NCI-H146 treated with DMSO at 0.1 percent for 48 hours (cell line): ENCODE measurements at regions not wholly inside any gene's neighbourhood (a gene's known extent, or its start where the extent isn't known, plus 50 kb on each side); places are given as distances from the start of the nearest gene placed in this dataset.
"Not testable (repeated sequence)": the region's sequence is repeated elsewhere in the genome, so short reads cannot be mapped to it uniquely, and the experiment has no call there.

ENCODE experiments used
- DNase-seq: peaks from one replicate; lab custom pipeline; 2025; ENCODE audit not compliant: unreplicated experiment; lab: John Stamatoyannopoulos, UW

DNA sequence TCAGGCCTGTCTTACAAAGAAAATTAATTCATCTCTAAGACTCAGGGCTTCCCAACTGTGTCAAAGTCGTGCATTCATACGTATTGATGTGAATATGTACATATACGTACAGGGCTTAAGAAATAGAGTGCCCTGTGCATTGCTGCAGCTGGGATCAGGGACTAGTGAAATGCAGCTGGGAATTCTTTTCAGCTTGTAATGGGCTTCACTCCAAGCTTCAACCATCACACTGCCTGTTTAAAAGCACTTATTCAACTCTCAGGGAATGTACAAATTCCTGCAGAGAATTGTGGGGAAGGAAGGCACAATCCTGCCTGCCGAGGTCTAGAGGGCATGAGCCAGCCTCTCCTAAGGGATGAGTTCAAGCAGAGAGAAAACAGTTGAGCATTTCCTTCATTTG is 59.6 kb upstream of the MAN2A1 start:
- DNase-seq, result no peak

DNA sequence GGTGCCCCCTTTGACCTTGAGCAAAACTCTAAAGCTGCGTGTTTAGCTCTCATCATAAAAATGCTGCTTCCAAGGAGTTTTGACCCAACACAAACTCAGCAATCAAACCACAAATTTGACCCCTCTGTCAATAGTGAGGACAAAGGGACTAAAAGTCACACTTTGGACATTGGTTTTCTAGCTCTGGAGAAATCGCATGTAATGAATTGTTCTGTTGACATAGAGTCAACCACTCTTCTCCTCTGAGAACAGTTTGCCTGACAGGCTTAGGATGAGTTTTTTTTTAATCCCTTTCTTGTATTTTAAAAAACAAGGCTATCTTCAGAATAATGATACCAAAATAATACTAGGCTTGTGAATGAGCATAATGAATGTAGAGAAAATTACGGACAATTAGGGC is 61.1 kb upstream of the MAN2A1 start:
- DNase-seq, result no peak

DNA sequence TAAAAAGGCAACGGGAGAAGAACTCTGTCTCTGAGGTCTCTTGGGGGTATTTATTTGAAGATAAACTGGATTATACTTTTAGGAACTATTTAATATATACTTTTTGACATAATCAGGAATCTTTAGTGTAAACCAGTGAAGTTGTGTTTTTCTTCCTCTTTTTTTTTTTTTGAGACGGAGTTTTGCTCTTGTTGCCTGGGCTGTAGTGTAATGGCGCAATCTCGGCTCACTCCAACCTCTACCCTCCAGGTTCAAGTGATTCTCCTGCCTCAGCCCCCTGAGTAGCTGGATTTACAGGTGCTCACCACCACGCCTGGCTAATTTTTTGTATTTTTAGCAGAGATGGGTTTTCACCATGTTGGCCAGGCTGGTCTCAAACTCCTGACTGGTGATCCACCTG is 68.5 kb upstream of the MAN2A1 start:
- not testable (repeated sequence) for DNase-seq

DNA sequence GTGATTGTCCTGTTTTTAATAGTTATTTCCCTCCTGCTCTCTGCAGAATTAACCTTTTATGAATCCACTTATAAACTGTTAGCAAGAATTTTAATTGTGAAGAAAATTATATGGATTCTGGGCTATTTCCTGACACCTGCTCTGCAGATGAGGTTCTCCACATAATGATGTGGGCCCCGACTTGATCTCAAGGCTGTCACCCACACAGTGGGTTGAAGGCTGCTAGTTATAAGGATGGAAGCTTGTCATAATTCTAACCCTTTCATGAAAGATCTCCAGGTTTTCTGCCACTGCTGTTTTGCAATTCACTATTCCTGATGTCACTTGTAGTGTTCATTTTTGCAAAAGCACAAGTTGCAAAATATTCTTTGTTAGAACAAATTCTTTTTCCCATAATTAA is 69.1 kb upstream of the MAN2A1 start:
- DNase-seq, result no peak

DNA sequence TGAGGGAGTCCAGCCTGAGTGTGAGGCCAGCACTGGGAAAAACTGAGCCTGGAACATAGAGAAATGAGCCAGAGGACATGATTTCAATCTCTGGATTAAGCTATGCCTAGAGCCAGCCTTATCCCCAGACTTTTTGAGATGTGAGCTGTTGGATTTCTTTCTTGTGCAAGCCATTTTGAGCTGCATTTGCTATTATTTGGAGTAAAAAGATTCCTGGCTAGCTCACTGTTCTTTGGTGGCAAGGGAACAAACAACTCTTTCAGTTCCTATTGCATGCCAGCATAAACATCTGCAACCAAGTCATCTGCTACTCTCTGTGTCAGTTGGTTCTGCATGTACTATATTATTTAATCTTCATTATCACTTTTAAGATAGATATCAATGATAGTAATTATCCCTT is 70.1 kb upstream of the MAN2A1 start:
- no peak for DNase-seq

DNA sequence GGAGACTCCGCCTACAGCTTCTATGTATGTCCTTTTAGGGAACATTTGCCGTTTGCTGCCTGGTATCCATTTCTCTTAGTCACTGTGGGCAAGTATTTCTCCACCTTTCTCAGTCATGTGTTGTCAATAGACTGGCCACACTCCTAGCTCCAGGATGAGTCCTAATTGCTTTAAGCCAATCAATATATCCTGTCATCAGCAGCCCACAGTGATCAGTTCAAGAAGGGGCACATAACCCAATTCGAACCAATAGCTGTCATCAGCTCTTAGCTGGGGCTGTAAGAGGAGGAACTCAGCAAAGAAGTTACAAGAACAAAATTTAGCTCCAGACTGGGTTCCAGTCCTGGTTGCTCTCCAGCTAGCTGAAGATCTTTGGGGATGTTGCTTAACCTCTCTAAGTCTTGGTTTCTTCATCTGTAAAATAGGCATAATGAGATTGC is 70.7 kb upstream of the MAN2A1 start:
- DNase-seq, result no peak

DNA sequence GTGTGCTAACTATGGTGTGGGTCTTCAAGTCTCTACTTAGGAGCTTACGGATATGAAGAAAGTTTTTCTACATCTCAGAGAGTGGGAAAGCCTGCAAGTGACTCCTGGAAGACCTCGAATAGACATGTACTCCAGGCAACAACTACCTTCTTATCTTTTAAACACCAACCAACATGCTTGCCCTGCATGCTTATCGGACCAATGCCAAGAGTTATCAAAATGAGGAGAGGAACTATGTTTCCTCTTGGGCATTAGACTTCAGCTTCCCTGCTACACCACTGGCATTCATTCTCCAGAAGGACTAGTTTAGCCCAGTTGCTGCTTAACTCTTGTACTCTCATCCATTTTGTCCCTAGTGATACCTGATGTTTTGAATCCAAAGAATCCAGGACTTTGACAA is 74.7 kb upstream of the MAN2A1 start:
- no peak for DNase-seq

DNA sequence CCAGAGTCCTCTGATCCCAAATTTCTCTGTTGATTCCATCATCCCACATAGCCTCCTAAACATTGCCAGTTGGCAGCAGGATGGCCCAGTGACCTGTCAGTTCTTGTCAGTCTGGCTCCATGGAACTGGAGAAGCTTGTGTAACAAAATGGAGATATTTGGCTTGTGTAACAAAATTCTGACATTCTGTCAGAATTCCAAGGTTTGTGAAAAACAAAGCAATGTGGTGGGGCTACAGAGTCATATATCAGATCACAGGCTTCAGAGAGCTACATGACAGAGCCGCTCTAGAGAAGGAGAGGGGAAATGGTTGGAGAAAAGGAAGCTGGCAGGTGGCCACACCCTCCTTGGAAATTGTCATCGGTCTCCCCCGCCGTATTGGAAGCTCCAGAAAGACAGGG is 75.4 kb upstream of the MAN2A1 start:
- no peak for DNase-seq

DNA sequence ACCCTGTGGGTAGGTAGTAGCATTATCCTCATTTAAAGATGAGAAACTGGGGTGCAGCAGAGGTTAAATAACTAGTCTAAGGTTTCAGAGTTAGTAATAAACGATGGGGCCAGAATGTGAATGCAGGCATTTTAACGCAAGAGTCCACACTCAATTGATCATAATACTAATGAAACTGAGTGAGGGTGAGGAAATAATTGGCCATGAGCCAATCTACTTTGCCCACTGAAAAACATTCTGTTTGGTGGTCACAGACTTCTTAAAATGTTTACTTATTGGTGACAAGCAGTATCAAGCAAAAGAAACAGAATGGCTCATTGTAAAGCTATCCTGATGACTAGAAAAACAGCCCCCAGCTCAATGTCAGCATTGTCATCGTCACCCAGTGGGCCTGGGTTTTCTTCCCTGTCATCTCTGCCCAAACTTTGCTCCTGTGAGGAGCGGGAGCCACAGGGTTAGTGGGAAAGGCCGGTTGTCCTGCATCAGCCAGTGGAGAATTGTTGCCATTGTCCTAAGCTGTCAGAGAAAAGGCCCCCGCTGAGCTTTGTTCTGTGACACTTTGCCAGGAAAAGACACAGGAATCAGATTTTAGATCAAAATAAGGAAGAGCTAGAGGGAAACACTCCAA is 77.3 kb upstream of the MAN2A1 start:
- DNase-seq, result no peak

DNA sequence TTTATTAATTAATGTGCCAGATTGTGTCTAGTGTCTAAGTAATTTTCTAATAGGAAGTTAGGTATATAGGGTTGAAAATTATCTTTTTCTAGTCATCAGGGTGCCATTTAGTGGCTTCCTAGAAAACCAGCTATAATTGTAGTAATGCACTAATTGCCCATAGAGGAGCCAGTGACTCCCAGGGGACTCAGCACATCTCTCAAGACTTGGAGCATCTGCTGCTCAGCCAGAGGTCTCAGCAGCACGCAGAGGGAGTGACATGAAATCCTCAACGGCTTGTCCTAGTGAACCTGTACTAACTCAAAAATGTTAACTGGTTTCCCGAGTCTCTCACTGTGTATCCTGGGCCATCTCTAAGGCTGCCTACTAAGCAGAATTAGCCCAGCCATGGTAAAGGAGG is 78.2 kb upstream of the MAN2A1 start:
- DNase-seq, result no peak

DNA sequence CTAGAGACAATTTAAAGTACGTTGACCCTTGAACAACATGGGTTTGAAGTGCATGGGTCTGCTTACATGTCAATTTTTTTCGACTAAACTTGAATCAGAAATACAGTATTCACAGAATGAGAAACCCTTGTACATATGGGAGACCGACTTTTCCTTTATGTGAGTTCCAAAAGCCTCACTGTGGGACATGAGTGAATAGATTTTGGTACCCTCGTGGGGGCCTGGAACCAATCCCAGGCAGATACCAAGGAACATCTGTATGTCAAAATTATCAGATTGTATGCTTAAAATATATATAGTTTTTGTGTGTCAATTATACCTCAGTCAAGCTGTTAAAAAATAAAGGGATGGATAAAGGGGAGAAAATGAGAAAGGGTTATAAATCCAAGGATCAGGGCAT is 78.7 kb upstream of the MAN2A1 start:
- DNase-seq, result no peak

DNA sequence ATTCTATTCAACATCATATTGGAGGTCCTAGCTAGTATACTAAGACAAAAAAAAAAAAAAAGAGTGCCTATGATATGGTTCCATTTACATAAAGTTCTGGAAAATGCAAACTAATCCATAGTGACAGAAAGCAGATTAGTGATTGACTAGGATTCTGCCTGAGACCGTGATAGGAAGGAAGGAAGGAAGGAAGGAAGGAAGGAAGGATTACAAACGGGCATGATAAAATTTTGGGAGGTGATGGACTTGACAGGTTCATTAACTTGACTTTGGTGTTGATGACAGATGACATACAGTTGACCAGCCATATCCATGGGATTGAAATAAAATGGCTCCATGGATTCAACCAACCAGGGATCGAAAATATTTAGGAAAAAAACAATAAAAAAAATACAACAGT is 79.1 kb upstream of the MAN2A1 start:
- no peak for DNase-seq

DNA sequence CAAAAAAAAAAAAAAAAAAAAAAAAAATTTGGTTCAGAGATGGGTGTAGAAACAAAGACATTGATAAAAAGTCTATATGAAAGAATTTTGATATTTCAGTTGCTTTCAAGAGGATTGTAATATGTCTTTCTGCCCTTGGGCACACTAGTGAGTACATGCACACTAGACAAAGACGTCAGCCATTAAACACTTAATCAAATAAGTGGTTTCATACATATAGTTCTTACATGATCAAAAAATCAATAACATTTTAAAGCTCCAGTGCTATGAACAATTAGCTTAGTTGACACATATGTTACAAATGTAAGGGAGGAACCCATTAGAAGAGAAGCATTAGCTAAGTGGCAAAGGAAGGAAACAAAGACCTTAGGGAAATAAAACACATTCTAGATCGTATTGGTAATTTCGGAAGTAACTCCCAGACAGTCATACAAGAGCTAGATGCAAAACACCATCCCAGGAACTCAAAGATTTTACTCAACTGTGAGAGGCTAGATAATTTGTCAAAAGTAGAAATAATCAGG is 84.5 kb upstream of the MAN2A1 start:
- DNase-seq, result no peak

DNA sequence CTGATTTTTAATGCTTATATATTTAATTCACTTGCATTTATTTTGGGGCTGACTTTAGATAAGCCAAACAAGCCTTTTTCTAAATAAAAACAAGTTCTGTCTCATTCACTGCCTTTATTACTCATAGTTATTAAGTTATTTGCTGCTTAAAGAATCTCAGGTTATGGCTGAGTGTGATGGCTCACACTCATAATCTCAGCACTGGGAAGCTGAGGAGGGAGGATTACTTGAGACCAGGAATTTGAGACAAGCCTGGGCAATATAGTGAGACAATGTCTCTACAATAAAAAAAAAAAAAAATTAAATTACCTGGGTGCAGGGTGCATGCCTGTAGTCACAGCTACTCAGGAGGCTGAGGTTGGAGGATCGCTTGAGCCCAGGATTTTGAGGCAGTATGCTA is 85.0 kb upstream of the MAN2A1 start:
- DNase-seq, result no peak

DNA sequence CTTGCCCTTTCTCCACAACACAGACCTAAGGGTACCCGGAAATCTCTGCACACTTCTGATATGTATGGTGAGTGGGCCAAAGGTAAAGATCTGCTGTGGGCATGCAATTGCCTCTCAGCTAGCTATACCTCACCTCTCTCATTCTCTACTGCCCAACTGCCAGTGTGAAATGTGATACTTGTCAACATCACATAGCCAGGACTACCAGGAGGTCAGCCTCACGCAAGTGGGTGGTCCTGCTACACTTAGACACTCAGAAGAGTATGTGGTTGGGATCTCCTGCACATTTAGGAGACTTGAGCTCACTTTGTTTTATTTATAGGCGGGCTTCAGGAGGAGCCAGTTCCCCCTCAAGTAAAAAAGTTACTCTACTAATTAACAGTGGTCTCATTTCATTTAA is 88.0 kb upstream of the MAN2A1 start:
- no peak for DNase-seq

DNA sequence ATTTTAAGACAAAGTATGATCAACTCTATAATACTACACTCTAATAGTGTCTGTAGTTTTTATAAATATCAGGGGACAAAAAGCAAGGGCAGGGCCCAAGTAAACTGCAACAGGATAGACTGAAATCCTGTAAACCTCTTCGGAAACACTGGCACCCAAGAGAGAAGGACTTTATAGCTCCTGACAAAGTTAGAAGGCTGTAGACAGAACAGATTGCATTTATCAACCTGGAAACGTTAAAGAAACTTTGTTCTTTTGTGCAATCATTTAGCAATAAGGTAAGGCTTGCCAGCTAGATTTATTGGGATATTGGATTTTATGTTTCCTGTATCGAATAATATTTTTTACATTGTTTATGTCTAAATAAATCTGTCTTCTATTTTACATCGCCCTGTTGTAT is 91.8 kb upstream of the MAN2A1 start:
- no peak for DNase-seq

DNA sequence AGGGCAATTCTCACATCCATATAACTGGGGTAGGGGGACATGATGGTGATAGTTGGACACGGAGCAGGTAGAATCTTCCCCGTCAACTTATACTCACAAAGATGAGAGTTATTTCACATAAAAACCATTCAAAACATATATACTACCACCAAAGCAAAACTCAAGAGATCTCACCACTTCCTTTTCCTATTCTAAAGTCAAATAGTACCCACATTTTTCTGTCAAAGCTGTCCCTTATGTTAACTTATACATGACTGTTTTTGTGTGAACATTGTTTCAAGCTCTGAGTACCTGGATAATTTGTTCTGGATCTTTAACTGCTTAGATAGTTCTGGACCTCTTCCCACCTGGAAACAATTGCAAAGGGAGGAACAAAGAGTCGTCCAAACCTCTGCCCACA is 95.5 kb upstream of the MAN2A1 start:
- no peak for DNase-seq

DNA sequence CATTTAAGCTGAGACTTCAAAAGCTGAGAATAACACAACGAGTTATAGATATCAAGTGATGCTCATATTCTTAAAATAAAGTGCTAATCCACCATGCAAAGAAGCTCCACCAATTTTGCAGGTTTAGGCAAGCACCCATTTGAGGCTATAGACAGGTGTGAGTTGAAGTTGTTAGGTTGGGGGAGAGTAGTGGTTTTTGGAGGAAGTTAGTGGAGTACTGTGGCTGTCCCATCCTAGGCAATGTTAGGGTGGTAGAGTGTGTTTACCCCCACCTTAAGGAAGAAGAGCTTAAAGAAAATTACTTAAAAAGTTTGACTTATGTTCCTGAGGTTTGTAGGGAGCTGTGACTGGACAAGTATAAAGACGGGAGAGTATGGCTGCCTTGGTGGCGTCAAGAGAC is 98.9 kb upstream of the MAN2A1 start:
- DNase-seq, result no peak

DNA sequence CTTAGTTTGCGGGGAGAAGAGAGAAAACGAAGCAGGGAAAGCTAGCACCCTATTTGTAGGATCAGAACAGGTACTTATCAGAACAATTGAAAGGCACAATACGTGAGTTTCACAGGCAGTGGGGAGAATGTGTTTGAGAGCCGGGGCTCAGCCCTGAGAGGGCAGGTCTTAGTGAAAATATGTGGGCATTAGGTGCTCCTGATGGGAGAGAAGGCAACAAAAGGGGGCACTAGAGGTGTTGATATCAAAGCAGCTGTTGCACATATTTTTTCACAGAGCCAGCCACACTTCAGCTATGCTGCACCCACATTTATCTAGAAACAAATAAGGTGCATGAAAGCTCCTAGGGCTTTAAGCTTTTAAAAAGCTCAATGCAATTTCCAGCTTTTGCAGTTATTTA is 99.7 kb upstream of the MAN2A1 start:
- DNase-seq, result no peak

DNA sequence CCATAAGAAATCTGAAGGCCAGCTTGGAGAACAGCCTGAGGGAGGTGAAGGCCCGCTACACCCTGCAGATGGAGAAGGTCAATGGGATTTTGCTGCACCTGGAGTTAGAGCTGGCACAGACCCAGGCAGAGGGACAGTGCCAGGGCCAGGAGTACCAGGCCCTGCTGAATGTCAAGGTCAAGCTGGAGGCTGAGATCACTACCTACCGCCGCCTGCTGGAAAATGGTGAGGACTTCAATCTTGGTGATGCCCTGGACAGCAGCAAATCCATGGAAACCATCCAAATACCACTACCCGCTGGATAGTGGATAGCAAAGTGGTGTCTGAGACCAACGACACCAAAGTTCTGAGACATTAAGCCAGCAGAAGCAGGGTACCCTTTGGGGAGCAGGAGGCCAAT is 100.5 kb upstream of the MAN2A1 start:
- DNase-seq, result no peak

DNA sequence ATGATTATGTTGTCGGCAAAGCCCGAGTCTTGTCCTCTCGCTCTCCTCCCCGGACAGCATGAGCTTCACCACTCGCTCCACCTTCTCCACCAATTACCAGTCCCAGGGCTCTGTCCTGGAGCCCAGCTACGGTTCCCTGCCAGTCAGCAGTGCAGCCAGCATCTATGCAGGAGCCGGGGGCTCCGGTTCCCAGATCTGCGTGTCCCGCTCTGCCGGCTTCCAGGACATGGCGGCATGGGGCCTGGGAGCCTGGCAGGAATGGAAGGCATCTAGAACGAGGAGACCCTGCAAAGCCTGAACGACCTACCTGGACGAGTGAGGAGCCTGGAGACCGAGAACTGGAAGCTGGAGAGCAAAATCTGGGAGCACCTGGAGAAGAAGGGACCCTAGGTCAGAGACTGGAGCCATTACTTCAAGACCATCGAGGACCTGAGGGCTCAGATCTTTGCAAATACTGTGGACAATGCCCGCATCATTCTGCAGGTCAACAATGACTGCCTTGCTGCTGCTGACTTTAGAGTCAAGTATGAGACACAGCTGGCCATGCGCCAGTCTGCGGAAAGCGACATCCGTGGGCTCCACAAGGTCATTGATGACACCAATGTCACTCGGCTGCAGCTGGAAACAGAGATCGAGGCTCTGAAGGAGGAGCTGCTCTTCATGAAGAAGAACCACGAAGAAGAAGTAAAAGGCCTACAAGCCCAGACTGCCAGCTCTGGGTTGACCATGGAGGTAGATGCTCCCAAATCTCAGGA is 101.3 kb upstream of the MAN2A1 start:
- DNase-seq, result no peak

DNA sequence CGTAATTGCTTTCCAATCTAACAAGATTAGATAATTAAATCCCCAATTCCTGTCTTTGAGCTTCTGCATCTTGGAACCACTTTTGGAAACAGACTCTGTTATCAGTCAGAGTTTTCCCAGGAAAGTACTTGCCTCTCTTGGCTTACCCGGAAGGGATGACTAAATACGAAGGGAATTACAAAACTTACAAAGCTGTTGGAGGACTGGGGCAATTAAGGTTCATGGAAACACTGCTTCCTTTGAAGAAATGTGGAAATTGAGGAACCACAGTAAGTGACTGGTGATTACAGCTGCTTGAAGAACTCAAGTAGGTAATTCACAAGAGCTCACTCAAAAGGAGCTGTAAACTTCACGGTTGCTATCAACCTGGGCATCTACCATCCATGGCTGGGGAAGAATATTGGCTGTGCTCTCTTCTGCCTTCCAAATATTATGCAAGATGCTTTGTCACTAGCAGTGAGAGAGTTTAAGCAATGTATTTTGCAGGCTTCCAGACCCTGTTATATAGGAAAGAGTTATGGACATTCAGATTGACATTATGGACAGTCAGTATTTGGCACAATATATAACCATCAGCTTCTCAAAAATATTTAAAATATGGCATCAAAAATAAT is 104.6 kb upstream of the MAN2A1 start:
- DNase-seq, result no peak
